Left ventricle myocardium superior (tissue), 1 donor: ENCODE measurements at regions not wholly inside any gene's neighbourhood (a gene's known extent, or its start where the extent isn't known, plus 50 kb on each side); places are given as distances from the start of the nearest gene placed in this dataset.
"Not testable (repeated sequence)": the region's sequence is repeated elsewhere in the genome, so short reads cannot be mapped to it uniquely, and the experiment has no call there.

Source experiments
- ATAC-seq: fragments of 200-7000 bp; cut with Tn5 transposase; one replicate; pipeline ENCODE4 v1.9.1; 2020; ENCODE audit warnings: mild to moderate bottlenecking, moderate library complexity
- DNase-seq: peaks from one replicate; pipeline ENCODE4 v3.0.0-alpha.2; 2020
- intact Hi-C: fragments of 100-400 bp; cut with micrococcal nuclease; formaldehyde crosslinking; loops from one replicate; pipeline ENCODE4 v1.11.0; 2022
- donor health status: DM: no; HTN: yes; CAD: no; lungs with severe emphysema.

GRCh38 chr3:139260793-139261736, 82.8 kb upstream of the MRPS22 start:
- intact Hi-C loops, result no loop called here
- ATAC-seq (no peak), DNase-seq (no peak)

GRCh38 chr3:139261754-139262586, 81.8 kb upstream of the MRPS22 start:
- DNase-seq (no peak), ATAC-seq (no peak)
- intact Hi-C loops, result no loop called here

- ATAC-seq (no peak), DNase-seq (no peak)
- intact Hi-C loops, result no loop called here
These were observed 80.0 kb upstream of the MRPS22 start for GRCh38 chr3:139263798-139264197.

GRCh38 chr3:139264375-139264774, 79.4 kb upstream of the MRPS22 start:
- intact Hi-C loops, result no loop called here
- no peak for ATAC-seq

GRCh38 chr3:139265131-139266016, 78.4 kb upstream of the MRPS22 start:
- no peak for DNase-seq
- peak; percentile 70 for ATAC-seq
- intact Hi-C loops, result no loop called here

More at GRCh38 chr3:139264375-139264774, 79.4 kb upstream of the MRPS22 start:
- no peak for DNase-seq

GRCh38 chr3:139267300-139268246, 76.2 kb upstream of the MRPS22 start:
- intact Hi-C loops, result no loop called here
- ATAC-seq, result peak; percentile 88
- DNase-seq, result no peak

GRCh38 chr3:139269984-139270383, 73.8 kb upstream of the MRPS22 start:
- no peak for ATAC-seq
- intact Hi-C loops, result no loop called here
- DNase-seq, result no peak

- DNase-seq, ATAC-seq, intact Hi-C loops: not testable (repeated sequence)
These were observed 73.2 kb upstream of the MRPS22 start for GRCh38 chr3:139270652-139271051.

- ATAC-seq (no peak), DNase-seq (no peak)
- intact Hi-C loops, result no loop called here
These were observed 63.7 kb upstream of the MRPS22 start for GRCh38 chr3:139280027-139280671.

- DNase-seq (no peak), ATAC-seq (no peak)
- intact Hi-C loops, result no loop called here
These were observed 62.7 kb upstream of the MRPS22 start for GRCh38 chr3:139281096-139281495.

GRCh38 chr3:139281522-139282196, 62.2 kb upstream of the MRPS22 start:
- intact Hi-C loops, result no loop called here
- ATAC-seq (peak; percentile 64), DNase-seq (no peak)

GRCh38 chr3:139283301-139283700, 60.5 kb upstream of the MRPS22 start:
- ATAC-seq, result no peak

GRCh38 chr3:139284221-139284620, 59.6 kb upstream of the MRPS22 start:
- DNase-seq (no peak), ATAC-seq (no peak)
- intact Hi-C loops, result no loop called here

More at GRCh38 chr3:139283301-139283700, 60.5 kb upstream of the MRPS22 start:
- intact Hi-C loops, result no loop called here
- no peak for DNase-seq

GRCh38 chr3:139285691-139286090, 58.1 kb upstream of the MRPS22 start:
- ATAC-seq, result no peak

GRCh38 chr3:139286241-139286640, 57.6 kb upstream of the MRPS22 start:
- ATAC-seq, result no peak

More at GRCh38 chr3:139285691-139286090, 58.1 kb upstream of the MRPS22 start:
- intact Hi-C loops, result no loop called here
- DNase-seq, result no peak

GRCh38 chr3:139286825-139287224, 57.0 kb upstream of the MRPS22 start:
- intact Hi-C loops, result no loop called here
- ATAC-seq (peak; percentile 84), DNase-seq (peak; percentile 79)

More at GRCh38 chr3:139286241-139286640, 57.6 kb upstream of the MRPS22 start:
- intact Hi-C loops, result no loop called here
- no peak for DNase-seq

GRCh38 chr3:139287557-139287956, 56.3 kb upstream of the MRPS22 start:
- intact Hi-C loops, result no loop called here
- DNase-seq (no peak), ATAC-seq (no peak)
